ENCODE measurements at regions not wholly inside any gene's neighbourhood (a gene's known extent, or its start where the extent isn't known, plus 50 kb on each side); places are given as distances from the start of the nearest gene placed in this dataset.
"Not testable (repeated sequence)": the region's sequence is repeated elsewhere in the genome, so short reads cannot be mapped to it uniquely, and the experiment has no call there.

GRCh38 chr15:45804028-45804427 lies 169.2 kb downstream of the SQOR start:
- intact Hi-C loops (cut with DNase I) = no loop called here

GRCh38 chr15:45810201-45810600 lies 175.4 kb downstream of the SQOR start:
- intact Hi-C loops (cut with DNase I) = no loop called here
- DNase-seq = no peak

More at GRCh38 chr15:45804028-45804427, 169.2 kb downstream of the SQOR start:
- no peak for DNase-seq

- intact Hi-C loops (cut with DNase I) = no loop called here
- DNase-seq = no peak
These were observed 177.4 kb downstream of the SQOR start for GRCh38 chr15:45812200-45812599.

GRCh38 chr15:45817578-45817977 lies 182.7 kb downstream of the SQOR start:
- intact Hi-C loops (cut with DNase I); DNase-seq: not testable (repeated sequence)

GRCh38 chr15:45821390-45821789 lies 186.6 kb downstream of the SQOR start:
- no peak for DNase-seq

GRCh38 chr15:45822968-45823367 lies 188.1 kb downstream of the SQOR start:
- intact Hi-C loops (cut with DNase I); DNase-seq: not testable (repeated sequence)

More at GRCh38 chr15:45821390-45821789, 186.6 kb downstream of the SQOR start:
- intact Hi-C loops (cut with DNase I) = no loop called here

GRCh38 chr15:45827275-45827674 lies 192.4 kb downstream of the SQOR start:
- intact Hi-C loops (cut with DNase I) = no loop called here
- no peak for DNase-seq

- intact Hi-C loops (cut with DNase I) = no loop called here
- DNase-seq = no peak
These were observed 192.9 kb downstream of the SQOR start for GRCh38 chr15:45827766-45828165.

GRCh38 chr15:45829336-45830153 lies 194.7 kb downstream of the SQOR start:
- DNase-seq = no peak
- intact Hi-C loops (cut with DNase I) = no loop called here

GRCh38 chr15:45831787-45832186 lies 197.0 kb downstream of the SQOR start:
- intact Hi-C loops (cut with DNase I) = no loop called here
- no peak for DNase-seq

- DNase-seq = no peak
- intact Hi-C loops (cut with DNase I) = no loop called here
These were observed 199.8 kb downstream of the SQOR start for GRCh38 chr15:45834622-45835021.

- DNase-seq = no peak
- intact Hi-C loops (cut with DNase I) = no loop called here
These were observed 207.3 kb downstream of the SQOR start for GRCh38 chr15:45842151-45842550.

- no peak for DNase-seq
- intact Hi-C loops (cut with DNase I) = no loop called here
These were observed 212.8 kb downstream of the SQOR start for GRCh38 chr15:45847645-45848044.

- intact Hi-C loops (cut with DNase I) = no loop called here
- DNase-seq = no peak
These were observed 214.3 kb downstream of the SQOR start for GRCh38 chr15:45849136-45849535.

GRCh38 chr15:45854455-45855202 lies 219.8 kb downstream of the SQOR start:
- intact Hi-C loops (cut with DNase I) = no loop called here

GRCh38 chr15:45855210-45855906 lies 220.5 kb downstream of the SQOR start:
- intact Hi-C loops (cut with DNase I) = no loop called here

More at GRCh38 chr15:45854455-45855202, 219.8 kb downstream of the SQOR start:
- no peak for DNase-seq

GRCh38 chr15:45855907-45856579 lies 221.2 kb downstream of the SQOR start:
- intact Hi-C loops (cut with DNase I) = no loop called here
- no peak for DNase-seq

More at GRCh38 chr15:45855210-45855906, 220.5 kb downstream of the SQOR start:
- no peak for DNase-seq

GRCh38 chr15:45857291-45857690 lies 222.5 kb downstream of the SQOR start:
- DNase-seq = no peak
- intact Hi-C loops (cut with DNase I) = no loop called here

- DNase-seq = no peak
- intact Hi-C loops (cut with DNase I) = no loop called here
These were observed 223.7 kb downstream of the SQOR start for GRCh38 chr15:45858491-45858890.

- no peak for DNase-seq
- intact Hi-C loops (cut with DNase I) = no loop called here
These were observed 227.2 kb downstream of the SQOR start for GRCh38 chr15:45862034-45862433.

Measured in posterior cingulate gyrus (tissue), 11 donors.